Liver (tissue), 8 donors: ENCODE measurements at regions not wholly inside any gene's neighbourhood (a gene's known extent, or its start where the extent isn't known, plus 50 kb on each side); places are given as distances from the start of the nearest gene placed in this dataset.

Experiments used
- DNase-seq: peaks from one replicate; pipeline ENCODE4 v3.0.0-alpha.2; 2017; ENCODE audit warnings: low spot score
- H3K27ac ChIP-seq, 2 donors: one replicate each; pipeline ENCODE4 v1.7.0; 2013; ENCODE audit warnings: inconsistent platforms in 2 of 2, low read length in 2 of 2, control low read depth in 1 of 2, low read depth in 1 of 2, mild to moderate bottlenecking in 1 of 2
- H3K27me3 ChIP-seq, 4 donors: one replicate each; pipeline versions ENCODE4 v1.6.1 to v1.7.0; 2013; ENCODE audit warnings: low read length in 3 of 4, inconsistent platforms in 1 of 4, mild to moderate bottlenecking in 1 of 4, moderate library complexity in 1 of 4; ENCODE audit not compliant: control insufficient read depth in 4 of 4, insufficient read depth in 4 of 4
- H3K36me3 ChIP-seq, 4 donors: one replicate each; pipeline versions ENCODE4 v1.6.1 to v1.7.0; 2013; ENCODE audit warnings: low read length in 3 of 4, mild to moderate bottlenecking in 3 of 4, low read depth in 1 of 4, moderate library complexity in 1 of 4; ENCODE audit not compliant: control insufficient read depth in 4 of 4, insufficient read depth in 3 of 4
- H3K4me1 ChIP-seq, 4 donors: one replicate each; pipeline versions ENCODE4 v1.6.1 to v1.7.0; 2013; ENCODE audit warnings: low read length in 3 of 4, mild to moderate bottlenecking in 3 of 4, moderate library complexity in 1 of 4; ENCODE audit not compliant: control insufficient read depth in 4 of 4, insufficient read depth in 4 of 4
- H3K4me3 ChIP-seq, 3 donors: one replicate each; pipeline versions ENCODE4 v1.6.1 to v1.7.0; 2013; ENCODE audit warnings: low read length in 3 of 3, control low read depth in 1 of 3, low read depth in 1 of 3, mild to moderate bottlenecking in 1 of 3
- H3K9ac ChIP-seq, 2 donors: one replicate each; pipeline ENCODE4 v1.7.0; 2013; ENCODE audit warnings: low read length in 2 of 2, mild to moderate bottlenecking in 2 of 2, moderate library complexity in 2 of 2, control low read depth in 1 of 2, low read depth in 1 of 2
- H3K9me3 ChIP-seq, 4 donors: one replicate each; pipeline versions ENCODE4 v1.6.1 to v1.7.0; 2013; ENCODE audit warnings: low read length in 3 of 4; ENCODE audit not compliant: control insufficient read depth in 4 of 4
- ATF3 ChIP-seq: IDR thresholded peaks from 2 replicates; pipeline ENCODE4 v1.6.1; 2016; ENCODE audit warnings: antibody characterized with exemption
- CTCF ChIP-seq: fragments of 150-350 bp; IDR thresholded peaks from 2 replicates; pipeline ENCODE4 v1.5.1; 2017; ENCODE audit warnings: improper control_type of control experiment, low read depth, low read length; ENCODE audit not compliant: missing input control
- EGR1 ChIP-seq, 2 donors: IDR thresholded peaks; 2 replicates each; pipeline ENCODE4 v1.6.1; 2016 to 2018; ENCODE audit warnings: antibody characterized with exemption in 2 of 2, low read depth in 2 of 2
- FOXA1 ChIP-seq: IDR thresholded peaks from 2 replicates; pipeline ENCODE4 v1.6.1; 2016; ENCODE audit warnings: antibody characterized with exemption
- FOXA2 ChIP-seq: IDR thresholded peaks from 2 replicates; pipeline ENCODE4 v1.6.1; 2016; ENCODE audit warnings: antibody characterized with exemption
- GABPA ChIP-seq, 2 donors: IDR thresholded peaks in 1 of 2; conservative IDR thresholded peaks in 1 of 2; 2 replicates each; pipeline ENCODE4 v1.6.1; 2016; ENCODE audit warnings: antibody characterized with exemption in 2 of 2, mild to moderate bottlenecking in 1 of 2, moderate library complexity in 1 of 2
- HNF4A ChIP-seq, 2 donors: conservative IDR thresholded peaks; 2 replicates each; pipeline ENCODE4 v1.6.1; 2016; ENCODE audit warnings: antibody characterized with exemption in 2 of 2, mild to moderate bottlenecking in 2 of 2
- HNF4G ChIP-seq: IDR thresholded peaks from 2 replicates; pipeline ENCODE4 v1.6.1; 2016; ENCODE audit warnings: antibody characterized with exemption
- JUND ChIP-seq, 2 donors: IDR thresholded peaks; 2 replicates each; pipeline ENCODE4 v1.6.1; 2016; ENCODE audit warnings: antibody characterized with exemption in 2 of 2
- MAX ChIP-seq: IDR thresholded peaks from 2 replicates; pipeline ENCODE4 v1.6.1; 2016; ENCODE audit warnings: antibody characterized with exemption
- NR2F2 ChIP-seq: IDR thresholded peaks from 2 replicates; pipeline ENCODE4 v1.6.1; 2016; ENCODE audit warnings: antibody characterized with exemption
- RAD21 ChIP-seq, 2 donors: IDR thresholded peaks; 2 replicates each; pipeline ENCODE4 v1.6.1; 2016; ENCODE audit warnings: antibody characterized with exemption in 2 of 2, mild to moderate bottlenecking in 2 of 2
- REST ChIP-seq: IDR thresholded peaks from 2 replicates; pipeline ENCODE4 v1.6.1; 2016; ENCODE audit warnings: antibody characterized with exemption, mild to moderate bottlenecking
- RXRA ChIP-seq, 2 donors: IDR thresholded peaks; 2 replicates each; pipeline ENCODE4 v1.6.1; 2017 to 2018; ENCODE audit warnings: antibody characterized with exemption in 2 of 2, mild to moderate bottlenecking in 1 of 2
- SP1 ChIP-seq: IDR thresholded peaks from 2 replicates; pipeline ENCODE4 v1.6.1; 2018; ENCODE audit warnings: antibody characterized with exemption, mild to moderate bottlenecking
- TAF1 ChIP-seq: conservative IDR thresholded peaks from 2 replicates; pipeline ENCODE4 v1.6.1; 2016; ENCODE audit warnings: antibody characterized with exemption, mild to moderate bottlenecking
- YY1 ChIP-seq: IDR thresholded peaks from 2 replicates; pipeline ENCODE4 v1.6.1; 2016; ENCODE audit warnings: antibody characterized with exemption, mild to moderate bottlenecking
- ZBTB33 ChIP-seq: IDR thresholded peaks from 2 replicates; pipeline ENCODE4 v1.6.1; 2016; ENCODE audit warnings: antibody characterized with exemption
- WGBS: extraction: QIAGEN DNeasy Blood & Tissue Kit; methylation state at CpG from one replicate; pipeline ENCODE4 v1.1.7; 2013; 5-methylcytosine and 5-hydroxymethylcytosine counted together
- donor health status: healthy.
- donor health status: healthy.
- donor health status: healthy.
- donor health status: healthy.
- donor health status: healthy.

GRCh38 chr5:39533749-39534148 is 109.0 kb upstream of the DAB2 start:
- 64% methylated on average over 3 of the region's 3 CpGs for WGBS
- Histone ChIP-seq H3K9ac (no peak overlapping the region), H3K4me1 (no peaks in the 10 kb centered on the region), H3K9me3 (no peaks in the 10 kb centered on the region), H3K27ac (no peak overlapping the region), H3K36me3 (no peaks in the 10 kb centered on the region), H3K4me3 (no peak overlapping the region), H3K27me3 (no peaks in the 10 kb centered on the region)
- no peak for DNase-seq
- TF ChIP-seq MAX: no peak
- no peak for TF ChIP-seq JUND (IDR thresholded peaks at IDR 0.05)
- no peak for TF ChIP-seq NR2F2
- TF ChIP-seq SP1: no peak
- no peak for TF ChIP-seq CTCF
- no peak for TF ChIP-seq ATF3
- no peak for TF ChIP-seq RXRA (IDR thresholded peaks at IDR 0.05)
- no peak for TF ChIP-seq HNF4G
- TF ChIP-seq ZBTB33: no peak
- TF ChIP-seq RAD21 (IDR thresholded peaks at IDR 0.05): no peak
- no peak for TF ChIP-seq FOXA2
- TF ChIP-seq YY1: no peak
- no peak for TF ChIP-seq TAF1

- no peaks in the 10 kb centered on the region for H3K4me1 ChIP-seq
- H3K4me3 ChIP-seq: no peak overlapping the region
- no peaks in the 10 kb centered on the region for H3K27me3 ChIP-seq
- TF ChIP-seq FOXA1 (no peak), YY1 (no peak), EGR1 (IDR thresholded peaks at IDR 0.05; ENCODE audit: low read depth in 2 of 2) (no peak), SP1 (no peak), RXRA (IDR thresholded peaks at IDR 0.05) (no peak), RAD21 (IDR thresholded peaks at IDR 0.05) (no peak), FOXA2 (no peak), ATF3 (no peak), HNF4A (conservative IDR thresholded peaks at IDR 0.05) (no peak), CTCF (no peak), JUND (IDR thresholded peaks at IDR 0.05) (no peak), GABPA (IDR thresholded peaks at IDR 0.05 in 1 of 2, conservative IDR thresholded peaks at IDR 0.05 in 1 of 2) (no peak), MAX (no peak), REST (no peak), HNF4G (no peak), NR2F2 (no peak)
- DNase-seq: no peak
- no peaks in the 10 kb centered on the region for H3K36me3 ChIP-seq
- no peak overlapping the region for H3K27ac ChIP-seq
- H3K9me3 ChIP-seq: no peaks in the 10 kb centered on the region
- H3K9ac ChIP-seq: no peak overlapping the region
Observed at GRCh38 chr5:39532511-39532910, 107.7 kb upstream of the DAB2 start.
